GM23338 (cell line): ENCODE measurements at regions not wholly inside any gene's neighbourhood (a gene's known extent, or its start where the extent isn't known, plus 50 kb on each side); places are given as distances from the start of the nearest gene placed in this dataset.

Source experiments
- ATAC-seq: fragments of 200-7000 bp; cut with Tn5 transposase; 3 replicates; pipeline ENCODE4 v1.9.1; 2020
- DNase-seq: peaks from one replicate; pipeline ENCODE4 v3.0.0-alpha.2; 2015; ENCODE audit warnings: low spot score
- H2AFZ ChIP-seq: fragments of 200-600 bp; sonication (generic); 2 replicates; pipeline ENCODE4 v1.8.0; 2016; ENCODE audit warnings: antibody characterized with exemption, mild to moderate bottlenecking, moderate library complexity
- H3F3A ChIP-seq: fragments of 200-600 bp; sonication (generic); replicated peaks from 2 replicates; pipeline ENCODE4 v1.8.0; 2017; ENCODE audit warnings: antibody characterized with exemption, mixed run types, low read depth
- H3K27ac ChIP-seq: fragments of 200-600 bp; sonication (generic); 2 replicates; pipeline ENCODE4 v1.6.1; 2016; ENCODE audit warnings: low read depth
- H3K27me3 ChIP-seq: fragments of 200-600 bp; sonication (generic); 2 replicates; pipeline ENCODE4 v1.8.0; 2016; ENCODE audit warnings: mild to moderate bottlenecking, mixed run types, moderate library complexity; ENCODE audit not compliant: insufficient read depth
- H3K36me3 ChIP-seq: fragments of 200-600 bp; sonication (generic); 2 replicates; pipeline ENCODE4 v1.8.0; 2016; ENCODE audit warnings: mild to moderate bottlenecking; ENCODE audit not compliant: insufficient read depth
- H3K4me1 ChIP-seq: fragments of 200-600 bp; sonication (generic); 2 replicates; pipeline ENCODE4 v1.8.0; 2016; ENCODE audit warnings: mild to moderate bottlenecking, moderate library complexity; ENCODE audit not compliant: insufficient read depth
- H3K4me2 ChIP-seq: fragments of 200-600 bp; sonication (generic); 2 replicates; pipeline ENCODE4 v1.7.1; 2017; ENCODE audit warnings: mixed run types
- H3K4me3 ChIP-seq: fragments of 200-600 bp; sonication (generic); 2 replicates; pipeline ENCODE4 v1.6.1; 2016; ENCODE audit warnings: mixed run types
- H3K79me2 ChIP-seq: fragments of 200-600 bp; sonication (generic); replicated peaks from 2 replicates; pipeline ENCODE4 v1.8.0; 2017; ENCODE audit warnings: mild to moderate bottlenecking; ENCODE audit not compliant: insufficient read depth
- H3K9me2 ChIP-seq: fragments of 200-600 bp; sonication (generic); 2 replicates; pipeline ENCODE4 v1.8.0; 2017; ENCODE audit not compliant: insufficient read depth
- H4K20me1 ChIP-seq: fragments of 200-600 bp; sonication (generic); replicated peaks from 2 replicates; pipeline ENCODE4 v1.8.0; 2017; ENCODE audit warnings: mild to moderate bottlenecking; ENCODE audit not compliant: insufficient read depth
- H3K27ac Mint-ChIP-seq: 2 replicates; pipeline ENCODE4 v1.8.0; 2020; ENCODE audit warnings: inconsistent platforms, mild to moderate bottlenecking, moderate library complexity, mixed read lengths
- H3K27me3 Mint-ChIP-seq: 3 replicates; pipeline ENCODE4 v1.8.0; 2022; ENCODE audit warnings: low read depth, mild to moderate bottlenecking, moderate library complexity, mixed read lengths, inconsistent platforms; ENCODE audit not compliant: insufficient read depth, poor library complexity
- H3K36me3 Mint-ChIP-seq: 3 replicates; pipeline ENCODE4 v1.8.0; 2021; ENCODE audit warnings: low read depth, mild to moderate bottlenecking, inconsistent platforms, moderate library complexity, mixed read lengths
- H3K4me1 Mint-ChIP-seq: 3 replicates; pipeline ENCODE4 v1.8.0; 2020; ENCODE audit warnings: mild to moderate bottlenecking, inconsistent platforms, mixed read lengths
- H3K4me3 Mint-ChIP-seq: 3 replicates; pipeline ENCODE4 v1.8.0; 2021; ENCODE audit warnings: moderate library complexity, mild to moderate bottlenecking, inconsistent platforms, mixed read lengths
- H3K9me3 Mint-ChIP-seq: 3 replicates; pipeline ENCODE4 v1.8.0; 2020; ENCODE audit warnings: moderate library complexity, mild to moderate bottlenecking, inconsistent platforms, mixed read lengths
- CREB1 ChIP-seq: fragments of 250-450 bp; sonication (Bioruptor Pico); IDR thresholded peaks from 2 replicates; pipeline ENCODE4 v1.5.0; 2020; ENCODE audit warnings: low read depth, mild to moderate bottlenecking, moderate library complexity
- ETS1 ChIP-seq: IDR thresholded peaks from 2 replicates; pipeline ENCODE4 v1.6.1; 2016; ENCODE audit warnings: antibody characterized with exemption
- EZH2 ChIP-seq: fragments of 200-600 bp; sonication (generic); IDR thresholded peaks from one replicate; pipeline ENCODE4 v1.8.0; 2017; ENCODE audit warnings: antibody characterized with exemption, mild to moderate bottlenecking, low read depth; ENCODE audit not compliant: unreplicated experiment
- EZH2phosphoT487 ChIP-seq: fragments of 200-600 bp; sonication (generic); IDR thresholded peaks from one replicate; pipeline ENCODE4 v1.8.1; 2018; ENCODE audit warnings: antibody characterized with exemption; ENCODE audit not compliant: unreplicated experiment
- NANOG ChIP-seq: IDR thresholded peaks from 2 replicates; pipeline ENCODE4 v1.6.1; 2016; ENCODE audit warnings: antibody characterized with exemption, borderline replicate concordance
- REST ChIP-seq: IDR thresholded peaks from one replicate; pipeline ENCODE4 v1.6.1; 2018; ENCODE audit warnings: antibody characterized with exemption; ENCODE audit not compliant: unreplicated experiment
- ZNF114 ChIP-seq: fragments of 250-450 bp; sonication (Bioruptor Pico); IDR thresholded peaks from 2 replicates; pipeline ENCODE4 v1.5.0; 2020; ENCODE audit warnings: mild to moderate bottlenecking, moderate library complexity
- ZNF331 ChIP-seq: fragments of 250-450 bp; sonication (Bioruptor Pico); IDR thresholded peaks from 2 replicates; pipeline ENCODE4 v1.5.0; 2020; ENCODE audit warnings: low read depth, mild to moderate bottlenecking, moderate library complexity
- ZNF462 ChIP-seq: fragments of 250-450 bp; sonication (Bioruptor Pico); IDR thresholded peaks from 2 replicates; pipeline ENCODE4 v1.5.0; 2020; ENCODE audit warnings: mild to moderate bottlenecking, moderate library complexity

- peaks cover 2% of the 10 kb centered on the region; the same call in 2 of the 3 replicates for H3K4me1 Mint-ChIP-seq
- no peaks in the 10 kb centered on the region for H3K79me2 ChIP-seq
- H3K36me3 ChIP-seq = no peaks in the 10 kb centered on the region
- ATAC-seq (no peak), DNase-seq (no peak)
- H2AFZ ChIP-seq = no peak overlapping the region
- no peaks in the 10 kb centered on the region for H3K27me3 Mint-ChIP-seq
- no peaks in the 10 kb centered on the region for H3F3A ChIP-seq
- H3K27ac Mint-ChIP-seq = no peak overlapping the region
- no peaks in the 10 kb centered on the region for H3K4me1 ChIP-seq
- no peak overlapping the region for H3K27ac ChIP-seq
- TF ChIP-seq CREB1 (CRISPR knock-in tag) = no peak
- TF ChIP-seq EZH2phosphoT487 = no peak
- H3K4me2 ChIP-seq = no peak overlapping the region
- H3K4me3 Mint-ChIP-seq = no peak overlapping the region
- no peaks in the 10 kb centered on the region for H3K27me3 ChIP-seq
- H3K9me2 ChIP-seq = no peaks in the 10 kb centered on the region; the same call in 1 of the 2 replicates
- no peaks in the 10 kb centered on the region; the same call in 2 of the 3 replicates for H3K36me3 Mint-ChIP-seq
- 0 out of 3 replicates have a peak, but pooled peaks cover 4% of the 10 kb centered on the region for H3K9me3 Mint-ChIP-seq
- H4K20me1 ChIP-seq = no peaks in the 10 kb centered on the region
- H3K4me3 ChIP-seq = no peak overlapping the region
These were observed 84.2 kb upstream of the BMP4 start for GRCh38 chr14:54040846-54041245.

GRCh38 chr14:54046250-54046649 lies 89.6 kb upstream of the BMP4 start:
- Histone ChIP-seq H3K27me3 (no peaks in the 10 kb centered on the region), H3K4me1 (no peaks in the 10 kb centered on the region), H2AFZ (no peak overlapping the region), H3K79me2 (no peaks in the 10 kb centered on the region), H3K27ac (no peak overlapping the region), H3K4me3 (no peak overlapping the region), H3K9me2 (no peaks in the 10 kb centered on the region; the same call in 1 of the 2 replicates), H4K20me1 (no peaks in the 10 kb centered on the region), H3K36me3 (no peaks in the 10 kb centered on the region), H3F3A (no peaks in the 10 kb centered on the region), H3K4me2 (no peak overlapping the region)
- Mint-ChIP-seq H3K9me3 (no peaks in the 10 kb centered on the region), H3K4me3 (no peak overlapping the region), H3K27ac (no peak overlapping the region), H3K27me3 (no peaks in the 10 kb centered on the region), H3K36me3 (no peaks in the 10 kb centered on the region), H3K4me1 (peaks cover 4% of the 10 kb centered on the region; the same call in 2 of the 3 replicates)
- no peak for ATAC-seq
- no peak for TF ChIP-seq ZNF331 (CRISPR knock-in tag)
- TF ChIP-seq ZNF462 (CRISPR knock-in tag) = no peak
- no peak for TF ChIP-seq EZH2
- TF ChIP-seq NANOG = no peak
- TF ChIP-seq CREB1 (CRISPR knock-in tag) = no peak
- no peak for TF ChIP-seq EZH2phosphoT487
- TF ChIP-seq ZNF114 (CRISPR knock-in tag) = no peak
- TF ChIP-seq REST = no peak
- no peak for TF ChIP-seq ETS1
- no peak for DNase-seq
